Gastroesophageal sphincter (tissue), 4 donors: ENCODE measurements at regions not wholly inside any gene's neighbourhood (a gene's known extent, or its start where the extent isn't known, plus 50 kb on each side); places are given as distances from the start of the nearest gene placed in this dataset.

Source experiments
- ATAC-seq: fragments of 150-250 bp; one replicate; pipeline ENCODE4 v1.9.1; 2016; ENCODE audit warnings: mild to moderate bottlenecking, moderate library complexity
- H3K27ac ChIP-seq, 4 donors: fragments of 200-600 bp; sonication (generic) in 3 of 4; 1 replicate in 3 of 4; 2 replicates in 1 of 4; pipeline ENCODE4 v1.5.1; 2016 to 2019
- H3K27me3 ChIP-seq: fragments of 200-600 bp; sonication (generic); one replicate; pipeline ENCODE4 v1.5.1; 2019
- H3K36me3 ChIP-seq, 2 donors: fragments of 200-600 bp; sonication (generic); one replicate each; pipeline ENCODE4 v1.5.1; 2019; ENCODE audit warnings: control low read depth in 1 of 2
- H3K4me1 ChIP-seq, 3 donors: fragments of 200-600 bp; sonication (generic); 1 replicate in 2 of 3; 2 replicates in 1 of 3; pipeline ENCODE4 v1.5.1; 2016 to 2019; ENCODE audit warnings: control low read depth in 2 of 3
- H3K4me3 ChIP-seq, 2 donors: fragments of 200-600 bp; sonication (generic); one replicate each; pipeline ENCODE4 v1.5.1; 2019; ENCODE audit warnings: mild to moderate bottlenecking in 1 of 2, moderate library complexity in 1 of 2
- H3K9me3 ChIP-seq, 3 donors: fragments of 200-600 bp; sonication (generic); one replicate each; pipeline ENCODE4 v1.5.1; 2017 to 2019; ENCODE audit warnings: control low read depth in 2 of 3
- CTCF ChIP-seq, 4 experiments: fragments of 200-600 bp in 2 of 4; fragments of 450-650 bp in 2 of 4; sonication (generic) in 1 of 4; IDR thresholded peaks; one replicate each; pipeline ENCODE4 v1.5.1; 2017 to 2019; ENCODE audit warnings: antibody characterized with exemption in 4 of 4, mild to moderate bottlenecking in 2 of 4, moderate library complexity in 2 of 4
- EP300 ChIP-seq: sonication (generic); formaldehyde crosslinking; IDR thresholded peaks from one replicate; pipeline ENCODE4 v1.6.1; 2017; ENCODE audit warnings: antibody characterized with exemption, mild to moderate bottlenecking
- POLR2A ChIP-seq, 2 donors: fragments of 450-650 bp; IDR thresholded peaks; one replicate each; pipeline ENCODE4 v1.6.1; 2017; ENCODE audit warnings: antibody characterized with exemption in 2 of 2, mild to moderate bottlenecking in 2 of 2, moderate library complexity in 1 of 2
- POLR2AphosphoS5 ChIP-seq: sonication (generic); formaldehyde crosslinking; IDR thresholded peaks from one replicate; pipeline ENCODE4 v1.6.1; 2017; ENCODE audit warnings: antibody characterized with exemption
- WGBS, 2 donors: methylation state at CpG; one replicate each; pipeline ENCODE4 v1.1.5; 2018; ENCODE audit warnings: low coverage in 1 of 2; 5-methylcytosine and 5-hydroxymethylcytosine counted together

GRCh38 chr2:225117051-225117716, 74.9 kb upstream of the DOCK10 start:
- 46 to 69% methylated on average over 2 of the region's 2 CpGs for WGBS, 2 donors
- Histone ChIP-seq H3K36me3 (no peaks in the 10 kb centered on the region), H3K27me3 (no peaks in the 10 kb centered on the region), H3K4me1 (no peaks in the 10 kb centered on the region), H3K27ac (no peak overlapping the region), H3K9me3 (no peaks in the 10 kb centered on the region), H3K4me3 (no peak overlapping the region)
- TF ChIP-seq POLR2AphosphoS5 (no peak), EP300 (no peak)
- ATAC-seq, result no peak

- H3K4me1 ChIP-seq, result no peaks in the 10 kb centered on the region
- TF ChIP-seq EP300 (no peak), POLR2AphosphoS5 (no peak), CTCF (IDR thresholded peaks at IDR 0.05) (no peak), POLR2A (IDR thresholded peaks at IDR 0.05) (no peak)
- H3K9me3 ChIP-seq, result no peaks in the 10 kb centered on the region
- ATAC-seq, result no peak
- H3K27ac ChIP-seq, result no peak overlapping the region
- no peaks in the 10 kb centered on the region for H3K36me3 ChIP-seq
- WGBS, 2 donors, result 91 to 94% methylated on average over 2 of the region's 2 CpGs
- H3K27me3 ChIP-seq, result no peaks in the 10 kb centered on the region
- H3K4me3 ChIP-seq, result no peak overlapping the region
Measured at GRCh38 chr2:225114786-225115323, 72.6 kb upstream of the DOCK10 start.

- 72 to 78% methylated on average over 3 of the region's 3 CpGs for WGBS, 2 donors
Measured at GRCh38 chr2:225113371-225114015, 71.2 kb upstream of the DOCK10 start.

GRCh38 chr2:225112362-225113126, 70.3 kb upstream of the DOCK10 start:
- Histone ChIP-seq H3K27me3 (no peaks in the 10 kb centered on the region), H3K27ac (no peak overlapping the region), H3K4me1 (no peaks in the 10 kb centered on the region), H3K9me3 (no peaks in the 10 kb centered on the region), H3K36me3 (no peaks in the 10 kb centered on the region), H3K4me3 (no peak overlapping the region)
- ATAC-seq, result no peak
- 65 to 68% methylated on average over 10 of the region's 10 CpGs for WGBS, 2 donors
- TF ChIP-seq POLR2A (IDR thresholded peaks at IDR 0.05) (no peak), EP300 (no peak), CTCF (IDR thresholded peaks at IDR 0.05) (no peak), POLR2AphosphoS5 (no peak)

More at GRCh38 chr2:225113371-225114015, 71.2 kb upstream of the DOCK10 start:
- no peak for TF ChIP-seq POLR2A (IDR thresholded peaks at IDR 0.05)
- no peak for TF ChIP-seq EP300
- no peak for TF ChIP-seq POLR2AphosphoS5
- TF ChIP-seq CTCF (IDR thresholded peaks at IDR 0.05), result no peak
- Histone ChIP-seq H3K27ac (no peak overlapping the region), H3K27me3 (no peaks in the 10 kb centered on the region), H3K36me3 (no peaks in the 10 kb centered on the region), H3K9me3 (no peaks in the 10 kb centered on the region), H3K4me3 (no peak overlapping the region), H3K4me1 (no peaks in the 10 kb centered on the region)
- no peak for ATAC-seq

- H3K36me3 ChIP-seq, result no peaks in the 10 kb centered on the region
- H3K9me3 ChIP-seq, result no peaks in the 10 kb centered on the region
- no peaks in the 10 kb centered on the region for H3K4me1 ChIP-seq
- no peak overlapping the region for H3K4me3 ChIP-seq
- H3K27me3 ChIP-seq, result no peaks in the 10 kb centered on the region
- TF ChIP-seq POLR2A (IDR thresholded peaks at IDR 0.05), result no peak
- TF ChIP-seq POLR2AphosphoS5, result no peak
- no peak for TF ChIP-seq EP300
- no peak for TF ChIP-seq CTCF (IDR thresholded peaks at IDR 0.05)
- no peak for ATAC-seq
- H3K27ac ChIP-seq, result no peak overlapping the region
Measured at GRCh38 chr2:225108805-225109204, 66.5 kb upstream of the DOCK10 start.
